A673 (cell line): ENCODE measurements at regions not wholly inside any gene's neighbourhood (a gene's known extent, or its start where the extent isn't known, plus 50 kb on each side); places are given as distances from the start of the nearest gene placed in this dataset.

ENCODE experiments used
- EZH2 ChIP-seq: fragments of 200-600 bp; sonication (generic); IDR thresholded peaks from 2 replicates; pipeline ENCODE4 v1.6.1; 2017; ENCODE audit warnings: borderline replicate concordance, low read depth, mild to moderate bottlenecking, mixed read lengths, antibody characterized with exemption, low read length; ENCODE audit not compliant: poor library complexity, severe bottlenecking
- TF ChIP-seq, protein P1 (sequence below): fragments of 300-800, 200-600 bp; sonication (generic); conservative IDR thresholded peaks from 2 replicates; pipeline ENCODE4 v1.5.1; 2017; ENCODE audit warnings: low read depth, mild to moderate bottlenecking, antibody characterized with exemption, low read length, moderate library complexity, mixed read lengths

DNA sequence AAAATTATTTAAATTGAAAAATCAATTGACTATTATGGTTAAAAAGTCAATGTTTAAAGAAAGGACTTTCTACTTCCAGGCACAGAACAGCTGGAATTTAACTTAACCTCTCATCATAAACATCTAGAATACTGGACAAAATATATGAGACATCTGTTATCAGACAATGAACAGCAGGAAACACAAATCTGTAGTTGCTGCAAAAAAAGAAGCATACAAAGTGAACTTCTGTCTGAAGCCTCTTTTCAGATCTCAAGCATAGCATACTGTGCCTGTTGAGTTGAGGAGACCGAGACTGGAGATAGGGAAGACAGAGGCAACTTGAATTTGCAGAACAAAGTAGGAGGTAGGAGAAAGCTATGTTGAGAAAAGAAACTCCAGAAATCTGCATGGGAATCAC, 140.0 kb upstream of the CBLB start:
- TF ChIP-seq, protein P1, sequence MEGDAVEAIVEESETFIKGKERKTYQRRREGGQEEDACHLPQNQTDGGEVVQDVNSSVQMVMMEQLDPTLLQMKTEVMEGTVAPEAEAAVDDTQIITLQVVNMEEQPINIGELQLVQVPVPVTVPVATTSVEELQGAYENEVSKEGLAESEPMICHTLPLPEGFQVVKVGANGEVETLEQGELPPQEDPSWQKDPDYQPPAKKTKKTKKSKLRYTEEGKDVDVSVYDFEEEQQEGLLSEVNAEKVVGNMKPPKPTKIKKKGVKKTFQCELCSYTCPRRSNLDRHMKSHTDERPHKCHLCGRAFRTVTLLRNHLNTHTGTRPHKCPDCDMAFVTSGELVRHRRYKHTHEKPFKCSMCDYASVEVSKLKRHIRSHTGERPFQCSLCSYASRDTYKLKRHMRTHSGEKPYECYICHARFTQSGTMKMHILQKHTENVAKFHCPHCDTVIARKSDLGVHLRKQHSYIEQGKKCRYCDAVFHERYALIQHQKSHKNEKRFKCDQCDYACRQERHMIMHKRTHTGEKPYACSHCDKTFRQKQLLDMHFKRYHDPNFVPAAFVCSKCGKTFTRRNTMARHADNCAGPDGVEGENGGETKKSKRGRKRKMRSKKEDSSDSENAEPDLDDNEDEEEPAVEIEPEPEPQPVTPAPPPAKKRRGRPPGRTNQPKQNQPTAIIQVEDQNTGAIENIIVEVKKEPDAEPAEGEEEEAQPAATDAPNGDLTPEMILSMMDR: no peak
- TF ChIP-seq EZH2: no peak
